Sigmoid colon (tissue), 6 donors: ENCODE measurements at regions not wholly inside any gene's neighbourhood (a gene's known extent, or its start where the extent isn't known, plus 50 kb on each side); places are given as distances from the start of the nearest gene placed in this dataset.
"Not testable (repeated sequence)": the region's sequence is repeated elsewhere in the genome, so short reads cannot be mapped to it uniquely, and the experiment has no call there.

Experiments
- DNase-seq: peaks from one replicate; pipeline ENCODE4 v3.0.0-alpha.2; 2019
- H3K27ac ChIP-seq, 4 donors: fragments of 200-600 bp; sonication (generic); one replicate each; pipeline ENCODE4 v1.5.1; 2016 to 2019; ENCODE audit warnings: mild to moderate bottlenecking in 1 of 4
- H3K27me3 ChIP-seq, 3 donors: fragments of 200-600 bp; sonication (generic); one replicate each; pipeline ENCODE4 v1.5.1; 2019; ENCODE audit warnings: mild to moderate bottlenecking in 1 of 3
- H3K36me3 ChIP-seq, 4 donors: fragments of 200-600 bp; sonication (generic); one replicate each; pipeline ENCODE4 v1.5.1; 2016 to 2019
- H3K4me1 ChIP-seq, 4 donors: fragments of 200-600 bp; sonication (generic); one replicate each; pipeline ENCODE4 v1.5.1; 2017 to 2019
- H3K4me3 ChIP-seq, 4 donors: fragments of 200-600 bp; sonication (generic); one replicate each; pipeline ENCODE4 v1.5.1; 2017 to 2019; ENCODE audit warnings: mild to moderate bottlenecking in 2 of 4, moderate library complexity in 1 of 4
- H3K9me3 ChIP-seq, 4 donors: fragments of 200-600 bp in 3 of 4; sonication (generic) in 3 of 4; one replicate each; pipeline versions ENCODE4 v1.5.1 to v1.6.1; 2013 to 2019
- EP300 ChIP-seq, 4 donors: sonication (generic); formaldehyde crosslinking; IDR thresholded peaks; one replicate each; pipeline ENCODE4 v1.6.1; 2017; ENCODE audit warnings: antibody characterized with exemption in 4 of 4
- POLR2A ChIP-seq, 2 donors: fragments of 450-650 bp; IDR thresholded peaks; one replicate each; pipeline ENCODE4 v1.6.1; 2016; ENCODE audit warnings: antibody characterized with exemption in 2 of 2, mild to moderate bottlenecking in 2 of 2, moderate library complexity in 2 of 2
- POLR2AphosphoS5 ChIP-seq, 4 donors: sonication (generic); formaldehyde crosslinking; IDR thresholded peaks; one replicate each; pipeline ENCODE4 v1.6.1; 2017; ENCODE audit warnings: antibody characterized with exemption in 4 of 4
- whole genome bisulfite sequencing, 2 donors: extraction: QIAGEN DNeasy Blood & Tissue Kit; methylation state at CpG; one replicate each; pipeline ENCODE4 v1.1.7; 2013; 5-methylcytosine and 5-hydroxymethylcytosine counted together
- intact Hi-C: fragments of 100-400 bp; cut with DNase I; formaldehyde crosslinking; loops from one replicate; pipeline ENCODE4 v1.15.1; 2023
- TF ChIP-seq, protein P1 (sequence below), 4 experiments: fragments of 450-650 bp in 3 of 4; fragments of 200-600 bp in 1 of 4; IDR thresholded peaks; one replicate each; pipeline ENCODE4 v1.5.1; 2016 to 2019; ENCODE audit warnings: antibody characterized with exemption in 4 of 4, mild to moderate bottlenecking in 3 of 4, moderate library complexity in 2 of 4
- donor health status: healthy with polysubstance abuse.
- donor health status: healthy.

DNA sequence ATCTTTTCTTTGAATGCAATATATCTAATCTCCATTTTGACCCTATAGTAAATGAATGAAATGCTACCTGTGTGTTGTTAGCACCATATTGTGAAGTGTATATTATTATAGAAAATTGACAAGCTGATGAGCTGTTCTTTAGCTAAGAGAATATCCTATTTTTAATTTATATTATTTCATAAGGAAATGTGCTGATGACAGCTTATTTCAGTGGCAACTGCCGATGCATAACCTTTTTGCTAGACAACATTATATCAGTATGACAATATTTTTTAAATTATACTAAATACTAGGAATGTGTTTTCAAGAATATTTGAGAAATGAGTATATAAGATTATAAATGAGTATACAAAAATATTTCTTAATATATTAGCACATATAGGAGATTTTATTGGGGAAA is 573.1 kb downstream of the ZNF608 start:
- Histone ChIP-seq H3K4me1 (no peaks in the 10 kb centered on the region), H3K4me3 (no peak overlapping the region), H3K27ac (no peak overlapping the region), H3K9me3 (peaks cover 0 to 9% (median 0%) of the 10 kb centered on the region in 4 donors), H3K36me3 (no peaks in the 10 kb centered on the region), H3K27me3 (no peaks in the 10 kb centered on the region)
- 97% methylated on average over 1 of the region's 1 CpG for WGBS, 2 donors
- intact Hi-C loops: no loop called here
- TF ChIP-seq POLR2A (IDR thresholded peaks at IDR 0.05): no peak
- TF ChIP-seq, protein P1, sequence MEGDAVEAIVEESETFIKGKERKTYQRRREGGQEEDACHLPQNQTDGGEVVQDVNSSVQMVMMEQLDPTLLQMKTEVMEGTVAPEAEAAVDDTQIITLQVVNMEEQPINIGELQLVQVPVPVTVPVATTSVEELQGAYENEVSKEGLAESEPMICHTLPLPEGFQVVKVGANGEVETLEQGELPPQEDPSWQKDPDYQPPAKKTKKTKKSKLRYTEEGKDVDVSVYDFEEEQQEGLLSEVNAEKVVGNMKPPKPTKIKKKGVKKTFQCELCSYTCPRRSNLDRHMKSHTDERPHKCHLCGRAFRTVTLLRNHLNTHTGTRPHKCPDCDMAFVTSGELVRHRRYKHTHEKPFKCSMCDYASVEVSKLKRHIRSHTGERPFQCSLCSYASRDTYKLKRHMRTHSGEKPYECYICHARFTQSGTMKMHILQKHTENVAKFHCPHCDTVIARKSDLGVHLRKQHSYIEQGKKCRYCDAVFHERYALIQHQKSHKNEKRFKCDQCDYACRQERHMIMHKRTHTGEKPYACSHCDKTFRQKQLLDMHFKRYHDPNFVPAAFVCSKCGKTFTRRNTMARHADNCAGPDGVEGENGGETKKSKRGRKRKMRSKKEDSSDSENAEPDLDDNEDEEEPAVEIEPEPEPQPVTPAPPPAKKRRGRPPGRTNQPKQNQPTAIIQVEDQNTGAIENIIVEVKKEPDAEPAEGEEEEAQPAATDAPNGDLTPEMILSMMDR (IDR thresholded peaks at IDR 0.05): no peak
- no peak for TF ChIP-seq POLR2AphosphoS5 (IDR thresholded peaks at IDR 0.05)
- TF ChIP-seq EP300 (IDR thresholded peaks at IDR 0.05): no peak
- DNase-seq: no peak

DNA sequence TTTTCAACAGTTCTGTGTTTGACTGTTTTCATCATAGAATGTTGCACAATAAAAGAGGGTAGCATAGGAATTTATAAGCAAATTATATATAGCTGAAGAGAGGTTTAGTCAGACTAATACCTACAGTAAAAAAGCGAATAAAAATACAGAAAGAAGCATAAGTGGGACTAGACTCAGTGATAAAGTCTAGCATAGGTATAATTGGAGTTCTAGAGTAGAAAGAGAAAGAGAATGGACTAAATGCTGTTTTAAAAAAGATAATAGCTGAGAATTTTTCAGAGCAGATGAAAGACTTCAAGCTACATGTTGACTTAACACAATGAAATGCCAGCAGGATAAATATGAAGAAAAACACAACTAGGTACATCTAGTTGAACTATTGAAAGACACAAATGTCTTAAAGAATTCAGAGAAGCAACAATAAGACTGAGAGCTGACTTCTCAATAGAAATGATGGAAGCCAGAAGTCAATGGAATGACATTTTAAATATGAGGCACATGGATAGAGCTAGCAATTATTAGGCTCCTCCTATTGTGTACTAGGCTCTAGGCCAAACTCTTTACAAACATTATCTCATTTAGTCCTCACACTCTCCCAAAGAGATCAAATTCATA is 573.9 kb downstream of the ZNF608 start:
- intact Hi-C loops: no loop called here
- H3K9me3 ChIP-seq: peaks cover 0 to 9% (median 0%) of the 10 kb centered on the region in 4 donors
- DNase-seq: no peak
- H3K4me1 ChIP-seq: no peaks in the 10 kb centered on the region
- no peak overlapping the region for H3K4me3 ChIP-seq
- H3K27me3 ChIP-seq: no peaks in the 10 kb centered on the region
- no peak overlapping the region for H3K27ac ChIP-seq
- no peaks in the 10 kb centered on the region for H3K36me3 ChIP-seq
- 95% methylated on average over 1 of the region's 1 CpG for WGBS, 2 donors
- no peak for TF ChIP-seq POLR2A (IDR thresholded peaks at IDR 0.05)

DNA sequence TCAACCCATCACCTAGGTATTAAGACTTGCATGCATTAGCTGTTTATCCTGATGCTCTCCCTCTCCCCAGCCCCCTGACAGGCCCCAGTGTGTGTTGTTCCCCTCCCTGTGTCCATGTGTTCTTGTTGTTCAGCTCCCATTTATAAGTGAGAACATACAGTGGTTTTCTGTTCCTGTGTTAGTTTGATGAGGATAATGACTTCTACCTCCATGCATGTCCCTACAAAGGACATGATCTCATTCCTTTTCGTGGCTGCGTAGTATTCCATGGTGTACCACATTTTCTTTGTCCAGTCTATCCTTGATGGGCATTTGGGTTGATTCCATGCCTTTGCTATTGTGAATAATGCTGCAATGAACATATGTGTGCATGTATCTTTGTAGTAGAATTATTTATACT is 578.3 kb downstream of the ZNF608 start:
- 93 to 95% methylated on average over 2 of the region's 2 CpGs for WGBS, 2 donors
- H3K36me3 ChIP-seq, H3K4me3 ChIP-seq, H3K27me3 ChIP-seq, H3K27ac ChIP-seq, H3K4me1 ChIP-seq, intact Hi-C loops, DNase-seq, H3K9me3 ChIP-seq: not testable (repeated sequence)

DNA sequence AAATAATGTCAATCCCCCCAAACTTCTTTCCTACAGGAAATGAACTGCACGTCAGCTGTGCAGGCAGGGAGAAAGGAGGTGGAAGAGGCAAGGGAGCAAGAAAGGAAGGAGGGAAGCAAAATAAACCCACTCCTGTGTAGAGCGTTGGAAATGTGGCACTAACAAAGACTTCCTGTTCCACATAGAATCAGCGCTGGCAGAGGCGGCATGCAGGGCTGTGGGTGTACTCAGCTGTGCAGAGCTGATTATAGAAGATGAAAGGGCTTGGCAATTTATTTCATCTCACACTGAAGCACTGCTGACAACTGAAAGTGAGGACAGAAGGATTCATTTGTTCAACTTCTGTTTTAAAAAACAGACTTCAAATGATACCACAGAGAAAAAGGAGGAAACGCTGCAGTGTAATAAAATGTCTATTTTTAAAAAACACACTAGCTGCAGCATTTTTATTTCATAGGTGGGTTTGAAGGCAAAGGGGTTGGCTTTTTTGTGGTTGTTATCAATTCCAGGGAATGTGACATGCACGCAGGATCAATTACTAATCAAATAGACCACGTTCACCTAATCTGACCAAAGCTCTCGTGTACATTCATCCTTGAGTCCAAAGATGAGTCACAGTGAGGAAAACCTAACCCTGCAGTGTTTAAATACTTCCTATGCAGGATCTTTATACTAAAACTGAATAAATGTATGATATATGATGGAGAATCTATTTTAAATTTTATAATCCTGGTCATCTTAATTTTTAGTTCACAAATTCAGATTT is 583.5 kb downstream of the ZNF608 start:
- TF ChIP-seq, protein P1 (IDR thresholded peaks at IDR 0.05): no peak
- TF ChIP-seq EP300 (IDR thresholded peaks at IDR 0.05) (no peak), POLR2AphosphoS5 (IDR thresholded peaks at IDR 0.05) (no peak), POLR2A (IDR thresholded peaks at IDR 0.05) (no peak)
- H3K27ac ChIP-seq: no peak overlapping the region
- no peaks in the 10 kb centered on the region for H3K9me3 ChIP-seq

DNA sequence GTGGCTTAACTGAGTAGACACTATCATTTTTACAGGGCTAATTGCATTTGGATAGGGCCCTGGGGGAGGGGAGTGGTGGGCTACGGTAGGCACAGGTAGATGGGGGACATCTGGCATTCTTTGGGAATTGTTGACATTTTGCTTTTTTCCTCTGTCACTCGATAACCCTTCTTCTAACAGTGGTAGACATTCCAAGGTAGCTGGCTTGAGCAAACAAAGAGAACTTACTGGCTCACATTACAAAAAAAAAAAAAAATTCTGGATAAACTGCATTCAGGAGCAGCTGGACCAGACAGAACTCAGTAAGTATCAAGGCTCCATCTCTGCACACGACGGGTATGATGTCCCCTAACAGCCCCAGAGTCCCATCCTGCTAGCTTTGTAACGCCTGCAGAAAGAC is 585.2 kb downstream of the ZNF608 start:
- intact Hi-C loops: no loop called here
- no peak for DNase-seq
- Histone ChIP-seq H3K27ac (no peak overlapping the region), H3K4me3 (no peak overlapping the region), H3K4me1 (peaks cover 0 to 13% (median 11%) of the 10 kb centered on the region in 4 donors), H3K36me3 (no peaks in the 10 kb centered on the region), H3K27me3 (no peaks in the 10 kb centered on the region), H3K9me3 (no peaks in the 10 kb centered on the region)
- 76 to 90% methylated on average over 5 of the region's 5 CpGs for WGBS, 2 donors
- TF ChIP-seq, protein P1 (IDR thresholded peaks at IDR 0.05): no peak
- TF ChIP-seq POLR2A (IDR thresholded peaks at IDR 0.05): no peak
- TF ChIP-seq POLR2AphosphoS5 (IDR thresholded peaks at IDR 0.05): no peak
- no peak for TF ChIP-seq EP300 (IDR thresholded peaks at IDR 0.05)

More for the DNA sequence above, 583.5 kb downstream of the ZNF608 start:
- intact Hi-C loops: no loop called here
- Histone ChIP-seq H3K27me3 (no peaks in the 10 kb centered on the region), H3K4me1 (no peaks in the 10 kb centered on the region), H3K4me3 (no peak overlapping the region), H3K36me3 (no peaks in the 10 kb centered on the region)
- DNase-seq: no peak
- 8 to 17% methylated on average over 8 of the region's 8 CpGs for WGBS, 2 donors
